HG03095 (cell line): ENCODE measurements at regions not wholly inside any gene's neighbourhood (a gene's known extent, or its start where the extent isn't known, plus 50 kb on each side); places are given as distances from the start of the nearest gene placed in this dataset.
"Not testable (repeated sequence)": the region's sequence is repeated elsewhere in the genome, so short reads cannot be mapped to it uniquely, and the experiment has no call there.

Experiments
- ATAC-seq: cut with Tn5 transposase; IDR thresholded peaks from one replicate; pipeline ENCODE4 v1.9.1; 2021; ENCODE audit warnings: moderate library complexity; ENCODE audit not compliant: unreplicated experiment

- no peak for ATAC-seq
Observed at GRCh38 chr1:192418552-192419285, 101.9 kb downstream of the RGS21 start.

- ATAC-seq, result no peak
Observed at GRCh38 chr1:192430644-192431043, 113.9 kb downstream of the RGS21 start.

- no peak for ATAC-seq
Observed at GRCh38 chr1:192435704-192436103, 118.9 kb downstream of the RGS21 start.

GRCh38 chr1:192436441-192437078 lies 119.8 kb downstream of the RGS21 start:
- ATAC-seq, result no peak

GRCh38 chr1:192438737-192439136 lies 121.9 kb downstream of the RGS21 start:
- no peak for ATAC-seq

- ATAC-seq, result no peak
Observed at GRCh38 chr1:192439373-192440025, 122.7 kb downstream of the RGS21 start.

- ATAC-seq, result no peak
Observed at GRCh38 chr1:192441492-192441891, 124.7 kb downstream of the RGS21 start.

- ATAC-seq, result no peak
Observed at GRCh38 chr1:192442736-192443135, 125.9 kb downstream of the RGS21 start.

GRCh38 chr1:192443616-192444015 lies 126.8 kb downstream of the RGS21 start:
- no peak for ATAC-seq

GRCh38 chr1:192445241-192445640 lies 128.4 kb downstream of the RGS21 start:
- ATAC-seq, result no peak

- ATAC-seq, result peak; percentile 64
Observed at GRCh38 chr1:192445839-192446489, 129.2 kb downstream of the RGS21 start.

- ATAC-seq, result no peak
Observed at GRCh38 chr1:192448026-192448578, 127.5 kb upstream of the RGS1 start.

- no peak for ATAC-seq
Observed at GRCh38 chr1:192453360-192453992, 122.1 kb upstream of the RGS1 start.

- no peak for ATAC-seq
Observed at GRCh38 chr1:192459467-192459866, 116.1 kb upstream of the RGS1 start.

GRCh38 chr1:192461684-192462083 lies 113.9 kb upstream of the RGS1 start:
- no peak for ATAC-seq

GRCh38 chr1:192462616-192463015 lies 113.0 kb upstream of the RGS1 start:
- ATAC-seq, result no peak

GRCh38 chr1:192463661-192464060 lies 111.9 kb upstream of the RGS1 start:
- no peak for ATAC-seq

- ATAC-seq, result not testable (repeated sequence)
Observed at GRCh38 chr1:192465221-192465620, 110.4 kb upstream of the RGS1 start.

GRCh38 chr1:192474080-192474683 lies 101.4 kb upstream of the RGS1 start:
- no peak for ATAC-seq

- no peak for ATAC-seq
Observed at GRCh38 chr1:192475329-192475728, 100.2 kb upstream of the RGS1 start.
